ENCODE measurements at regions not wholly inside any gene's neighbourhood (a gene's known extent, or its start where the extent isn't known, plus 50 kb on each side); places are given as distances from the start of the nearest gene placed in this dataset.
A peak's percentile ranks its signal among the peaks of the same experiment; 100 is the strongest.

DNA sequence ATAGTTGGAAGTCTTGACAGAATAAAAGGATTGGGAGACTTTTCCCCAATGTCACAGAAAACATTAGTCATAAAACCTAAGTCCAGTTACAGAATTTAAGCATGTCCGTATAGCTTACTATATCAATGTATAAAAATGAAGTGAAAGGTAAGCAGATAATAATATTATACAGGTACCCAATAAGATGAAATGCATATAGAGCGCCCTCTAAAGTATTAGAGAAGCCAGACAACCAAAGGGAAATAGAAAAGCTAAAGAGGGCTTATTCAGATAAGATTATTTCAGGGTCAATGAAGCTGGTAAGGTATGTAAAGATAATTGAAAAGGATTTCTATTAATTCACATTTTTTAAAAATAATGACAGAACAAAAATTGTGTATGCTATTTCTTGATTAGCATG, 947.7 kb upstream of the MAP3K7 start:
- DNase-seq (ENCODE audit: low read depth in 2 of 3, low spot score in 2 of 3): peak in 1 of 3 donors; percentile 1

DNA sequence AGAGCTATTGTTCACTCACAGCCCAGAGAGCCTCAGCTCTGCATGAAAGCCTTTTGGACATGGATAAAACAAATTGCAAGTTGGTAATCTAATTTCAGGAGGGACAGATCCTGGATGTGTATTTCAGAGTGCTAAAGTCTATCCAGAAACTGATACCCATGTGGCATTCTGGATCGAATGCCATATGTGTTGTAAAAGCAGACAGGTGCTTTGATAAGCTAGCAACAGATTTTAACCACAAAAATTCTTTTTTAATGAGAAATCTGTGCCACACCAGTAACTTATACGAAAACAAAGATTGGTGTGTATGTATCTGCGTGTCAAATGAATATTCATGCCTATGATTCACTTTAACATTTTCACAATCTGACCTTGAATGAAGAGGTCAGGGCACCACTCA, 936.6 kb upstream of the MAP3K7 start:
- no peak for DNase-seq (ENCODE audit: low read depth in 2 of 3, low spot score in 2 of 3)

DNA sequence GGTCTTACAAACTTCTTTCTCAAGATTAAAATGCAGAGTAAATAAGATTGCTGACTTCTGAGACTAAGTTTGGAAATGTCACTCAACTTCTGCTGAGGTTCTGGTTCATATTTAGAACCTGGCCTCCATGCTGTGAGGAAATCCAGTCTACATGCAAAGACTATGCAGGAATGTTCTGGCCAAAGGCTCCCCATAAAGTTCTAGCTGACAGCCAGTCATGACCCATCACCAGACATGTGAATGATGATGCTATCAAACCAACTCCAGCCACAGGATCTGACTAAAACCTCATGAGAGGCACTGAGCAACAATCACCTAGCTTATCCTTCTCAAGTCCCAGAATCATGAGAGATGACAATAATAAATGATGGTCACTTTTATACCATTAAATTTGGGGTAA, 935.1 kb upstream of the MAP3K7 start:
- no peak for DNase-seq (ENCODE audit: low read depth in 2 of 3, low spot score in 2 of 3)

DNA sequence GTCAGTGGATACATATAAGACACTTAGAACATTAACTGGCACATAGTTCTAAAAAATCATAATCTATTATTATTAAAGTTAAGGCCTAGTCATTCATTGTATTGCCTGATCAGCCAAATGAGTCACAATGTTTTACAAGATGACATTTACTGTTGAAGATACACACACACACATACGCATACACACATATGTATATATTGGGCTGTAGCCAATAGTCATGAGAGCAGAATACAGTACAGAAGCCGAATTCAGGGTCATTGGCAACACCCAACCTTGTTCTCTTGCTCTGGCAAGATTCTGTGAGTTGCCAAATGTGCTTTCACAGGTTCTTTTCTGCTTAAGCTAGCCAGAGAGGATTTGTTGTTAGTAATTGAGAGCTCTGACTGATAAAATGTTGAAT, 922.8 kb upstream of the MAP3K7 start:
- DNase-seq (ENCODE audit: low read depth in 2 of 3, low spot score in 2 of 3): no peak

DNA sequence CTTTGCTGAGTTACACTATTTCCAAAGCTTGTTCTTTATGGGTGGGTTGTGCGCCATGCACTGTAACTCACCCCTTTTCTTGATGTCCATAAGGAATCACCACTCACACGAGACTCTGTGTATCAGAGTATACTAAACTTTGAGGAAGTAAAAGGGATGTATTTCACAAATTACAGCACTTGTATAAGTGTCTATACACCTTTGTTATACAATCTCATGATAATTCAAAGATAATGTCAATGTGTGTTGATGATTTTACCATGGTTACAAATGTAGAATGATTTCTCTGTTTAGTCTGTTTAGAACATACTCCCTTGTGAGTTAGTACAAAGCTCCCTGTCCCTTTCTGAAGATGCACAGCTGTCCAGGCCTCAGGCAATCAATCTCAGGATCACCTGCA, 922.2 kb upstream of the MAP3K7 start:
- no peak for DNase-seq (ENCODE audit: low read depth in 2 of 3, low spot score in 2 of 3)

DNA sequence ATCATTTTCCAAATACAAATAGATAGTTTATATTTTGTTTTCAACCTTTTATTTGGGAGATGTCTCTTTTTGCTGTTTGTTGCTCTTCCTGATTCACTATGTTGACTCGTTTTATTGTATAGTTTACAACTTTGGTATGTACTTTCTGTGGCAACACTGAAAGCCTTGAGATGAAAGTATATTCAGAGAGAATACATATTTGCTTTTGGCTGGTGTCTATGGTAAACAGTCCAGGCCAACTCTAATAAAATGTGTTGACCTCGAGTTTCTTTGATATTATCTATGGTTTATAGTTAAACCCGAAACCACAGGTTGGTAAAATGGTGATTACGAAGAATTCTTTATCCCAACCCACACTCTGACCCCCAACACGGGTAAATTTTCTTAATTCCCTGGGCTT, 919.6 kb upstream of the MAP3K7 start:
- DNase-seq (ENCODE audit: low read depth in 2 of 3, low spot score in 2 of 3): no peak

DNA sequence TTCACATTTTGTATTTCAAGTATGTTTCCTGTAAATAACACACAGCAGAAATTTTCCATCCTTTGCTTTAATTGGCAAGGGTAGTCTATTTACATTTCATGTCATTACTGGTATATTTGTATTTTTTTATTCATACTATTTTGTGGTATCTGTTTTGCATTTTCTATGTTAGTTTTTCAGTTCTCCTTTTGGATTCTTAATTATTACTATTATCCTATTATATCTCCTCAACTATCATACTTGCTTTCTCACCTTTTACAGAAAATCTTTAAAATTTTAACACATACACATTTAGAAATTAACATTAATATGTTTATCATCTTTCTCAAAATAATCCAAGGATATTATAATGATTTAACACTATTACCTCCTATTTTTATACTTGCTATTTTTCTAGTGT, 918.3 kb upstream of the MAP3K7 start:
- DNase-seq (ENCODE audit: low read depth in 2 of 3, low spot score in 2 of 3): no peak

DNA sequence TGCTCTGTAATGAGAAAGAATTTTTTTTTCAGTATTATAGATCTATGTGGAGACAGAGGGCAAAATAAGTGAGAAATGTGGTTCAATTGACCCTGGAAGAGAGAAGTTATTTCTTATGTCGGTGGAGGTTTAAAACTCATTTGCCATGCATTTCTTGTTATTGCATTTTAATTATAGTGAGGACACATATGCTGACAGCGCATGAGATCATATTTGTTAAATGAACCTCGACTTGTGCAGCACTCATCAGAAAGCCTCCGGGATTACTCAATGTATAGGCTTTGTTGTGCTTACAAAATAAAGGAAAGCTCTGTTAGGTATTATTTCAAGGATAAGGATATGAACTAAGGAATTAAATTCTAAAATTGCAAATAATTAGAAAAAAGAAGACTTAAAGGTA, 915.1 kb upstream of the MAP3K7 start:
- no peak for DNase-seq (ENCODE audit: low read depth in 2 of 3, low spot score in 2 of 3)

DNA sequence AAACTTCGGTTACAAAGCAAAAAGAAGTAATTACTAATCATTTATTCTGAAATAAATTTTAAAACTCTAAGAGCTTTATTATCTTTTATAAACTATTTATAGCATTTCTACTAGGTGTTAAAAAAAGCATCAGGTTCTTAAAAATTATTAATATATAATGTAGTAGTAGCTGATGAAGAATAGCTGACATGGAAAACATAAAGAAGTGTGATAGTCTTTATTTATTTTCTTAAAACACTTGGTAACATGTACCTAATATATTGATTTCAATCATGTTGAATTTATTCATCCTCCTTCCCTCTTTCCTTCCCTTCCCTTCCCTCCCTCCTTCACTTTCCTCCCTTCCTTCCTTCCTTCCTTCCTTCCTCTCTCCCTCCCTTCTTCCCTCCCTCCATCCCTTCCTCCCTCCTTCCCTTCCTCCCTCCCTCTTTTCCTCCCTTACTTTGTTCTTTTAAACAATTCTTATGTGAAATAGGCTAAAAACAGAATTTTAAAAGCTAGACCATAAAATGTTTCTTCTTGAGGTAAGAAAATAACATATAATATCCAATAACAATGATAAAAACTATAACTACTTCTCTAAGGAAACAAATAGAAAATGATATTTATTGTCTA, 913.9 kb upstream of the MAP3K7 start:
- no peak for DNase-seq (ENCODE audit: low read depth in 2 of 3, low spot score in 2 of 3)

DNA sequence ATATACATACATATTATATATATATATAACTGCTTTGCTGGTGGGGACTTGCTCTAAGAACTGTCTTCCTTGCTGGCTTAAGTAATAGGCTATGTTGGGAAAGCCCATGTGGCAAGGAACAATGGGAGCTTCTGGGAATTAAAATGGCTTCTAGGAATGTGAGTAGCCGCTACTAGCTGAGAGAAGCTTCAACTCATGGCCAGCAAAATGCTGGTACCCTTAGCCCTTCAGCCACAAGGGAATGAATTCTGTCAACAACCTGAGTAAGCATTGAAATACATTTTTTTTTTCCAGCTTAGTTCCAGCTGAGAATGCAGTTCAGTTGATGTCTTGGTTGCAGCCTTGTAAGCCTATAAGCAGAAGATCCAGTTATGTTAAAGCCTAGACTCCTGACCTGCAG, 911.7 kb upstream of the MAP3K7 start:
- DNase-seq (ENCODE audit: low read depth in 2 of 3, low spot score in 2 of 3): no peak

DNA sequence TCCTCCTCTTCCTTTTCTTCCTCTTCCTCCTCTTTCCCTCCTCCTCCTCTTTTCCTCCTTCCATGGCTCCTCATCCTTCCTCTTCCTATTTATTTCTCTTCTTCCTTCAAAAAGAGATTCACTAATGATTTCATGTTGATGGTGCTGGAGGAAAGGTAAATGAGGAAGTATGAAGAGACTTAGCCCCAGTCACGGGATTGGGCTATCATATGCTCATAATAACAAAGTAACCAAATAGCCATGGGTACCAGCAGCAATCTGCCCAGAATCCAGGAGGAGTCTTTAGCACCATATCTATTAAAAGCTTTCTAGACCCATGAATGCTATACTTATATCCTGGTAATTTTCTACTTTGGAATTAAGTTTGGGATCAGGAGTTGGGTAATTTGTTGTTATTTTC, 910.9 kb upstream of the MAP3K7 start:
- no peak for DNase-seq (ENCODE audit: low read depth in 2 of 3, low spot score in 2 of 3)

DNA sequence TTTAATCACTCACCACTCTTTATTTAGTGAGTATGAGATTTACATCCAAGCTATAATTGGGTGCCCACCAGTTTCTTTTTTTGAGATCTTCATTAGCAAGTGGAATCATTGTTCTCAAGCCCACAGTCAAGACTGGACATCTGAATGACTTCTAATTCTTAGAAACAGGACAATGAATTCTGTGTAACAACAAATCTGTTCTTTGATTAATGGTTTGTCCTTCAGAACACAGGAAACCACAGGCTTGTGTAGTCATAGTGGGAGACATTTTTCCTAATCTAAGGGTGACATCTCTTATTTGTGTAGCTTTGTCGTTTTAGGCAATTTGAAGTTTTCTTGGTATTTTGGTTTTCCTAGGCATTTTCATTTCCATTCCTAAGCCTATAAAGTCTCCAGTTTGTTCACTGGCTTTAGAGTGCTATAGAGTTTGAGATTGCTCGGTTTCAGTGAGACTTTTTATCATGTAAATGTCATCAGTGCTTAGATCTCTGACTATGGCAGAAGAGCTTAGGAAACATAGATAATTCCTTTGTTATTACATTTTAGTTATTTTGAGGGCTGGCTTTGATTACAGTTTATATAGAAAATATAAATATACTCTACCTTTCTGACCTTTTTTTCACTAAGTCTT, 903.9 kb upstream of the MAP3K7 start:
- no peak for DNase-seq (ENCODE audit: low read depth in 2 of 3, low spot score in 2 of 3)

DNA sequence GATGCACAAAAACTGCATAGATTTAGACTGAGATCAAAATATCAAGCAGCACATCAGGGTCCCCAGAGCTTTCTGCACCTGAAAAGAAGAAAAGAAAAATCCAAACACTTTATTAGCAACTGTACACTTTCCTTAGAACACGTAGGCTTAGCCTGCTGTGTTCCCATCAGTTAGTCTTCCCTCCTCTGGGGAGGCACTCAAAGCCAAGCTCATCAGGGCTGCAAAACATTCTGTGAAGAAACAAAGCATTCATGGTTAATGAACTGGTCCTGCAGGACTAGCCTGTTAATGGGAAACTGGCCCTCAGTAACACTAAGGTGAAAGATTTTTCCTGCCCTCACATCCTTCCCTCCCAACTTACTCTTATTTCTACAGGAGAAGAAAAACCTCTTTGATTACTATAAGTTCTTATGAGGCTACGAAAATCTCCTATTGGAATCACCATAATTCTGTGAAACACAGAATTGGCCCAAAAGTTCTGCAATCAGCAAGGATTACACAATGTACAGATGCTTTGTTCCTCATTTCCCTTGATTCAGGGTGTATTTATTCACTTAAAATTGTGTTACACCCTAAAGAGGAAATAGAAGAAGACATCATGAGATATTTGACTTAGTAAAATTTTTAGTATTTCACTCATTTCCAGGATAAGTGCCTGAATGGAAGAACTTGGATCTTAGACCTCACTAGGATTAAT, 901.0 kb upstream of the MAP3K7 start:
- peak in 1 of 3 donors; percentile 47 for DNase-seq (ENCODE audit: low read depth in 2 of 3, low spot score in 2 of 3)

DNA sequence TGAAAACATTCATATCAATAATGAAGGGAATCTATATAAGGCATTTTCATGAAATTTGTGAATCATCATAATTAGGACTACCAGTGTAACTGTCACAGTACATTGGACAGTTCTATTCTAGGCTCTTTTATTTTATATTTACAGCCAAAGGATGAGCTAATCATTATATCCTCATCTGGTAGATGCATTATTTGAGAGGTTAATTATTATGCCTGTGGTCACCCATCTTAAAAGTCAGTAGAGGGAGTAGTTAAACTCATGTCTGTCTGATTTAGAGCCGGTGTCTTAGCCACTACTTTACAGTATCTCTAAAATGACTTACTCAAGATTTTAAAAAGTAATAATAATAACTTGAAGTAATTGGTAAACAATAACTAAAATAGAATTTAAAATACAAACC, 899.3 kb upstream of the MAP3K7 start:
- DNase-seq (ENCODE audit: low read depth in 2 of 3, low spot score in 2 of 3): no peak

DNA sequence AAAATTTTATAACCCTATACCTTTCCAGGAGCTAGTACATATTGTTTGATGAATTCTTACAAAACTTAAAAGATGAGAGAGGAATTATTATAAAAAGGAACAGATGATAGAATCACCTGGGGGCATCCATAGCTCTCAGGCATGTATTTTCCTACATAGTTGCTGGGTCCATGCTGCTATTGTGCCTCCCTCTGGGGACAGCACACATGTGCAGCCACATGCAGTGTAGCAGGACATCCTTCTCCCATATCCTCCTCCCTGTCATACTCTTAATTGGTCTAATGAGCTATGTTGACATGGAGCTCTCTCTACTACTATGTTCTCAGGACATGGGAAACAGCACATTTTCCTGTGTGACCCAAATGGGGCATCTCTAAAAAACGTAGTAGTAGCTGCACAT, 898.2 kb upstream of the MAP3K7 start:
- no peak for DNase-seq (ENCODE audit: low read depth in 2 of 3, low spot score in 2 of 3)

DNA sequence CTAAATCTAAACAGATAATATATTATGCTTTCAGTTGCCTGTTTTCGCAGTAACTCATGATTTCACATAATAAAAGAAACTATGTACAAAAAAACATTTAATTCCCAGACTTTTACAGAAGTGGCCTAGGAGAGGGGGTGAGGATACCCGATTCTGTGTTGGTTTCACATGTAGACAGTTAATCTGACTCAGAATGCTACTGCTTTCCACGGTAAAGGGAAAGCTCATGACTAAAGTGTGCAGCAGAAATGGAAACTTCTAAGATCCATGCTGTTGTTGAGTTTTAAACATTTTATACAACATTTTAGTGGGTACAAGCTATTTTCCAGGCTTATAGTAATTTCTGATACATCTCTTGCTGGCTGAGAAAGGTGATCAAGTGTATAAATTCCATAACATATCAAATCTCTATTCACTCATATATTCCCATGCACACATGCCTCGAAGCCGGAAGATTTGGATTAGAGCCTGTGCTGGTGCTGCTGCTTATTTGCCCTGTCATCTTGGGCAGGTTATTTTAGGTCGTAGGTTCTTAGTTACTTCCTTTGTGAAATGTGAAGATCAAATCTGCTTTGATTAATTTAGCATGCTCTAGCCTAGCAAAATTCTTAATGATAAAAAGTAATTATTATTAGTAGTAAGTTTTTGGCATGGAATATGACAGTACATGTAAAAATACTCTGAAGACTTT, 896.7 kb upstream of the MAP3K7 start:
- DNase-seq (ENCODE audit: low read depth in 2 of 3, low spot score in 2 of 3): peak in 2 of 3 donors; percentile 37 to 46

DNA sequence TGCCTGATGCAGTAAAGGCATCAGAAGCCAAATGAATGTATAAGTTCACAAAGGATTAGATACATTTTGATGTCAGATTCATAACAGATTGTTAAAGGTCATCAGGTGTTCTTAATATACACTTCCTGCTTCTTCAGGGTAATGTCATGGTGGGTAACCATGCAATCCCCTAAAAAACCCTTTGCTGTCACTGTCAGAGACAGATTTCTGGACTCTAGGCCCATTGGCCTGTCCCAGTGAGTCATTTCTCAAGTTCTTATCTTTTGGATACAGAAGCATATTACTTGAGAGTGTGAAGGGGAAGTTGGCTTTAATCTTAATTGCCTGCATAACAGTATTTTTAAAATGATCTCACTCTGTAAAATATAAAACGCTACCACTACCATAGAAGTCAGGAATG, 895.6 kb upstream of the MAP3K7 start:
- peak in 2 of 3 donors; percentile 86 to 92 for DNase-seq (ENCODE audit: low read depth in 2 of 3, low spot score in 2 of 3)

DNA sequence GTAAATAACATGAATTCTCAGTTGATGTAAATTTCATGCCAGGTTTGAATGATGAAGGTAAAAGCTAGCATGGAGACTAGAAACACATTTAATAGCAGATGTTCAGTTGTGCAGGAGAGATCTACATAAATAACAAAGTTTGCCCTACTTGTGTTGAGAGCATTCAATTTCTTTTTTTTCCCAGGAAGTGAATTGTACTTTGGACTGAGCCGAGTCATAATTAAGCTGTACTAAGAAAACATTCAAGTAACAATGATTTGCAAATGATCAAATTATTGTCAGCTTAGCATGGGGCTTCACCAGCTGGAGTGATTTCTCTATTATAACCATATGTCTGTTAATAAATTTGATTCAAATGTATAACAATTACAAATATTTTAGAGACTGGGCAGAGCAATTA, 893.5 kb upstream of the MAP3K7 start:
- DNase-seq (ENCODE audit: low read depth in 2 of 3, low spot score in 2 of 3): no peak

DNA sequence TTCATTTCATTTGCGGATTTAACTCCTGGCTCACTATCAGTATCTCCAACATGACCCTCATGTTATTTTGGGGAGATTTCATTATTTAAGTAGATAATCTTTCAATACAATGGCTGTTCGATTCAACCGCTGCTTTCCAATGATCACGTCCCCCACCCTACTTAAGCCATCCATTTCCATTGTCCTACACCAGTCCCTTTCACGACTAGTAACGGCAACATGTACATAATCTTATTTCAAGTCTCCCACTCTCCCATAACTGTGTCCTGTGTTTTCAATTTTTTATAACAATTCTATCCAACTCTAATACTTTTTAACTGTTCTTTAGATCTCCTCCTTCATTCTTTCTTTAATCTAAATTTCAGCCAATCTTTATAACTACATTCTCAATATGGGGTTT, 890.8 kb upstream of the MAP3K7 start:
- no peak for DNase-seq (ENCODE audit: low read depth in 2 of 3, low spot score in 2 of 3)

DNA sequence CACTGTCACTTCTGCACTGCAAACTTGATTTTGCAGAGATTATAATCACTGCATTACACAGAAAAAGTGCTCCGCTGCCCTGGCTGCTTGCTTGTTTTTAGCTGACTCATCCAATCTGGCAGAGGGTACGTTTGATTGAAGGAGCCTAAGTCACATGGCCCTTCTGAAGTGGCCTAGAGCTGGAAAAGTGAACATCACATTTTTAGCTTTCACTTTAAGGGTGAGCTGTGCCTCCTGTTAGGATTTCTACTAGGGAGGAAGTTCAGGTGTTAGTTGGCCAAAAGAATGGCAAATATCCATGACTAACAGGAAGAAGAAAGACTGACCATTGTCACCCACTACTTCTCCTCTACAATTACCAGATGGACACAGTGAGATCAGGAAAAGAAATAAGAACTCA, 889.1 kb upstream of the MAP3K7 start:
- peak in 2 of 3 donors; percentile 84 to 93 for DNase-seq (ENCODE audit: low read depth in 2 of 3, low spot score in 2 of 3)

DNA sequence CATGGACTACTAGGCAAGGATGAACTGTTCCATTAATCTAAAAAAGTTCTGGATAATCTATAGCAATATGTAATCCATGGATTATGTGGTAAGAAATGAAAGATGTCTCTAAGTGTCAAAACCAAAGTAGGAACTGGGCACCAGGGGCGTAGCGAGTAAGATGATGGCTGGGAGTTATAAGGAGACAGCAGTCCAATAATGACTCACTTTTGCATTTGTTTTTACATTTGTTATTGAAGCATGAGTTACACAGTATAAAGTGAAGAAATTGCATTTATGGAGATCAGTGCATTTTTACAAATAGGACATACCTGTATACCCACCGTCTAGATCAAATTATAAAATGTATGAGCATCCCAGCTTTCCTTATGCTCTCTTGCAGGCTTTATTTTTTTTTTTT, 878.5 kb upstream of the MAP3K7 start:
- no peak for DNase-seq (ENCODE audit: low read depth in 2 of 3, low spot score in 2 of 3)

DNA sequence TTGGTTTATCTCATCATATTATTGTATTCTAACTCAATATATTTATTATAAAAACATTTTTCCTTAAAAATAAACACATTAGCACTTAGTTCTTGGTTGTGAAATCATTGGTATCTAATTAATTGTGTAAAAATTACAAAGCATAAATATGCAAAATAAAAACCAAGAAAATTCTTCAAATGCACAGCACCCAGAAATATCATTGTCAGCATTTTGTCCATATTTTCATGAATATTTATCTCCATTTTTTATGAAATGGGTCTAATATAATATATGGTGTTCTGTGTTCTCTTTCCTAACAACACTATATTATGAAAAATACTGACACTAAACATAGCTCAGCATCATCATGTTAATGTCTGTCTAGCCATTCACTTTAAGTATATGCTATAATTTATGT, 877.8 kb upstream of the MAP3K7 start:
- no peak for DNase-seq (ENCODE audit: low read depth in 2 of 3, low spot score in 2 of 3)
